Mesenchymal stem cell (in vitro differentiated cells and primary cell): ENCODE measurements at regions not wholly inside any gene's neighbourhood (a gene's known extent, or its start where the extent isn't known, plus 50 kb on each side); places are given as distances from the start of the nearest gene placed in this dataset.
"Not testable (repeated sequence)": the region's sequence is repeated elsewhere in the genome, so short reads cannot be mapped to it uniquely, and the experiment has no call there.

ENCODE experiments used
- DNase-seq: peaks from one replicate; pipeline ENCODE4 v3.0.0-alpha.2; 2013
- H2AFZ ChIP-seq: one replicate; pipeline ENCODE4 v1.6.1; 2013; ENCODE audit warnings: low read depth, mild to moderate bottlenecking, control low read depth, inconsistent platforms, low read length, moderate library complexity
- H2AK5ac ChIP-seq: 2 replicates; pipeline ENCODE4 v1.6.1; 2013; ENCODE audit warnings: low read length, moderate library complexity, mild to moderate bottlenecking, inconsistent platforms; ENCODE audit not compliant: severe bottlenecking
- H2BK120ac ChIP-seq: one replicate; pipeline ENCODE4 v1.6.1; 2013; ENCODE audit warnings: low read depth, mild to moderate bottlenecking, inconsistent platforms, low read length, moderate library complexity
- H2BK12ac ChIP-seq, 2 experiments: one replicate each; pipeline ENCODE4 v1.6.1; 2013; ENCODE audit warnings: inconsistent platforms in 2 of 2, low read length in 2 of 2, mild to moderate bottlenecking in 2 of 2, moderate library complexity in 2 of 2, control low read depth in 1 of 2
- H2BK15ac ChIP-seq: one replicate; pipeline ENCODE4 v1.6.1; 2013; ENCODE audit warnings: mild to moderate bottlenecking, low read depth, inconsistent platforms; ENCODE audit not compliant: poor library complexity, severe bottlenecking
- H2BK5ac ChIP-seq: 2 replicates; pipeline ENCODE4 v1.6.1; 2013; ENCODE audit warnings: low read depth, mild to moderate bottlenecking, low read length, control low read depth, inconsistent platforms; ENCODE audit not compliant: poor library complexity, severe bottlenecking
- H3K14ac ChIP-seq, 2 experiments: one replicate each; pipeline ENCODE4 v1.6.1; 2013; ENCODE audit warnings: inconsistent platforms in 2 of 2, low read length in 2 of 2, control low read depth in 1 of 2, mild to moderate bottlenecking in 1 of 2, moderate library complexity in 1 of 2
- H3K18ac ChIP-seq, 2 experiments: one replicate each; pipeline ENCODE4 v1.6.1; 2013; ENCODE audit warnings: inconsistent platforms in 2 of 2, low read length in 2 of 2, control low read depth in 1 of 2, low read depth in 1 of 2, mild to moderate bottlenecking in 1 of 2
- H3K23ac ChIP-seq, 2 experiments: one replicate each; pipeline ENCODE4 v1.6.1; 2013; ENCODE audit warnings: inconsistent platforms in 2 of 2, low read length in 2 of 2, mild to moderate bottlenecking in 2 of 2, moderate library complexity in 2 of 2, control low read depth in 1 of 2
- H3K27ac ChIP-seq: 2 replicates; pipeline ENCODE4 v1.5.1; 2013; ENCODE audit warnings: mild to moderate bottlenecking, moderate library complexity, low read length, control low read depth, inconsistent platforms; ENCODE audit not compliant: poor library complexity, severe bottlenecking
- H3K27me3 ChIP-seq, 2 experiments: 2 replicates each; pipeline versions ENCODE4 v1.6.1 to v1.7.0; 2013; ENCODE audit warnings: low read length in 2 of 2, mild to moderate bottlenecking in 2 of 2, moderate library complexity in 2 of 2, control low read depth in 1 of 2, inconsistent platforms in 1 of 2; ENCODE audit not compliant: control insufficient read depth in 1 of 2, insufficient read depth in 1 of 2
- H3K36me3 ChIP-seq, 2 experiments: 2 replicates each; pipeline versions ENCODE4 v1.6.1 to v1.7.0; 2013; ENCODE audit warnings: low read length in 2 of 2, control low read depth in 1 of 2, inconsistent platforms in 1 of 2, low read depth in 1 of 2, mild to moderate bottlenecking in 1 of 2; ENCODE audit not compliant: insufficient read depth in 2 of 2, control insufficient read depth in 1 of 2
- H3K4ac ChIP-seq, 2 experiments: one replicate each; pipeline ENCODE4 v1.6.1; 2013; ENCODE audit warnings: inconsistent platforms in 2 of 2, low read length in 2 of 2, mild to moderate bottlenecking in 2 of 2, moderate library complexity in 2 of 2, control low read depth in 1 of 2, low read depth in 1 of 2
- H3K4me1 ChIP-seq: 2 replicates; pipeline ENCODE4 v1.6.1; 2013; ENCODE audit warnings: low read depth, low read length, control low read depth; ENCODE audit not compliant: control insufficient read depth, insufficient read depth
- H3K4me2 ChIP-seq: 2 replicates; pipeline ENCODE4 v1.6.1; 2013; ENCODE audit warnings: low read length, mild to moderate bottlenecking, inconsistent platforms; ENCODE audit not compliant: poor library complexity, severe bottlenecking
- H3K4me3 ChIP-seq, 2 experiments: 2 replicates each; pipeline versions ENCODE4 v1.5.1 to v1.7.0; 2013; ENCODE audit warnings: low read length in 2 of 2, mild to moderate bottlenecking in 2 of 2, control low read depth in 1 of 2, low read depth in 1 of 2; ENCODE audit not compliant: insufficient read depth in 1 of 2
- H3K79me1 ChIP-seq: replicated peaks from 2 replicates; pipeline ENCODE4 v1.6.1; 2013; ENCODE audit warnings: mild to moderate bottlenecking, control low read depth, low read length, inconsistent platforms; ENCODE audit not compliant: poor library complexity, severe bottlenecking
- H3K9ac ChIP-seq: 2 replicates; pipeline ENCODE4 v1.7.0; 2013; ENCODE audit warnings: mild to moderate bottlenecking, low read length, moderate library complexity
- H3K9me3 ChIP-seq: 2 replicates; pipeline ENCODE4 v1.7.0; 2013; ENCODE audit warnings: mild to moderate bottlenecking, low read length; ENCODE audit not compliant: control insufficient read depth
- H4K8ac ChIP-seq: one replicate; pipeline ENCODE4 v1.6.1; 2013; ENCODE audit warnings: inconsistent platforms, mild to moderate bottlenecking, low read length, moderate library complexity
- H4K91ac ChIP-seq: one replicate; pipeline ENCODE4 v1.6.1; 2013; ENCODE audit warnings: mild to moderate bottlenecking, low read length, inconsistent platforms
- WGBS: methylation state at CpG from one replicate; pipeline ENCODE4 v1.1.7; 2013; ENCODE audit warnings: mixed read lengths; 5-methylcytosine and 5-hydroxymethylcytosine counted together

DNA sequence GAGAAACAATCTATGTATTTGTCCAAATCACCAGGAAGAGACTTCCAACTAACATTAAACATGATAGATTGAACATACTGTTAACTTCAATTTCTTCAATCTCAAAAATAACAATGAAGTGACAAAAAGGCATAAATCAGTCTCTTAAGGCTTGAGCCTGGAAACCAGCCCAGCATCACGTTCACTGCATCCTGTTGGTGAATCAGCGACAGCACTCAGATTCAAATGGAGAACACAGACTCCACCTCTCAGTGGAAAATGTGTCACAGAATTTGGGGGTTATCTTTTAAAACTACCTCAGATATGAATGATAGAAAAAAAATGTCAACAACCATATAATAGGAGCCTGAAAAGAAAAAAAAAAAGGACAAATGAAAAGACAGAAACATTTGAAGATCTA lies 212.0 kb downstream of the MINAR1 start:
- Histone ChIP-seq H3K79me1 (no peaks in the 10 kb centered on the region), H3K23ac (no peak overlapping the region), H2BK120ac (no peak overlapping the region), H2BK15ac (no peak overlapping the region), H3K4me1 (peaks cover 6% of the 10 kb centered on the region), H4K91ac (no peak overlapping the region), H3K27me3 (no peaks in the 10 kb centered on the region), H3K4ac (no peak overlapping the region), H3K27ac (no peak overlapping the region), H3K4me2 (no peak overlapping the region), H4K8ac (no peak overlapping the region), H3K14ac (no peak overlapping the region), H2AK5ac (no peak overlapping the region), H3K36me3 (no peaks in the 10 kb centered on the region), H2BK12ac (no peak overlapping the region), H2AFZ (no peak overlapping the region), H3K9me3 (peaks cover 16% of the 10 kb centered on the region), H2BK5ac (no peak overlapping the region), H3K18ac (no peak overlapping the region), H3K4me3 (no peak overlapping the region), H3K9ac (peak overlapping the region; percentile 29)
- WGBS = 13% methylated on average over 1 of the region's 2 CpGs
- peak; percentile 46 for DNase-seq

GRCh38 chr15:79652972-79653371 lies 220.8 kb downstream of the MINAR1 start:
- not testable (repeated sequence) for H3K4me3 ChIP-seq, H3K36me3 ChIP-seq, H2BK12ac ChIP-seq, H3K27me3 ChIP-seq, H2BK5ac ChIP-seq, H2AFZ ChIP-seq, H4K8ac ChIP-seq, H3K27ac ChIP-seq, DNase-seq, H3K9ac ChIP-seq, H2BK120ac ChIP-seq, H3K9me3 ChIP-seq, H4K91ac ChIP-seq, H2AK5ac ChIP-seq, H3K4me1 ChIP-seq, H3K23ac ChIP-seq, H3K79me1 ChIP-seq, H3K4ac ChIP-seq, H3K4me2 ChIP-seq, H3K14ac ChIP-seq, H2BK15ac ChIP-seq, H3K18ac ChIP-seq

- H3K18ac ChIP-seq = no peak overlapping the region
- DNase-seq = no peak
- no peaks in the 10 kb centered on the region for H3K9me3 ChIP-seq
- H2BK120ac ChIP-seq = no peak overlapping the region
- H3K4me2 ChIP-seq = no peak overlapping the region
- no peak overlapping the region for H3K27ac ChIP-seq
- no CpG with 5 or more reads among the region's 1 CpG for WGBS
- no peak overlapping the region for H3K23ac ChIP-seq
- no peaks in the 10 kb centered on the region for H3K36me3 ChIP-seq
- no peak overlapping the region for H4K91ac ChIP-seq
- no peak overlapping the region for H2AK5ac ChIP-seq
- no peak overlapping the region for H2AFZ ChIP-seq
- H3K27me3 ChIP-seq = no peaks in the 10 kb centered on the region
- H3K4me3 ChIP-seq = no peak overlapping the region
- H3K4me1 ChIP-seq = no peaks in the 10 kb centered on the region
- H3K4ac ChIP-seq = no peak overlapping the region
- H2BK15ac ChIP-seq = no peak overlapping the region
- H3K79me1 ChIP-seq = no peaks in the 10 kb centered on the region
- no peak overlapping the region for H2BK5ac ChIP-seq
- no peak overlapping the region for H4K8ac ChIP-seq
- no peak overlapping the region for H2BK12ac ChIP-seq
- H3K9ac ChIP-seq = no peak overlapping the region
- no peak overlapping the region for H3K14ac ChIP-seq
Observed at GRCh38 chr15:79653533-79653932, 221.4 kb downstream of the MINAR1 start.

DNA sequence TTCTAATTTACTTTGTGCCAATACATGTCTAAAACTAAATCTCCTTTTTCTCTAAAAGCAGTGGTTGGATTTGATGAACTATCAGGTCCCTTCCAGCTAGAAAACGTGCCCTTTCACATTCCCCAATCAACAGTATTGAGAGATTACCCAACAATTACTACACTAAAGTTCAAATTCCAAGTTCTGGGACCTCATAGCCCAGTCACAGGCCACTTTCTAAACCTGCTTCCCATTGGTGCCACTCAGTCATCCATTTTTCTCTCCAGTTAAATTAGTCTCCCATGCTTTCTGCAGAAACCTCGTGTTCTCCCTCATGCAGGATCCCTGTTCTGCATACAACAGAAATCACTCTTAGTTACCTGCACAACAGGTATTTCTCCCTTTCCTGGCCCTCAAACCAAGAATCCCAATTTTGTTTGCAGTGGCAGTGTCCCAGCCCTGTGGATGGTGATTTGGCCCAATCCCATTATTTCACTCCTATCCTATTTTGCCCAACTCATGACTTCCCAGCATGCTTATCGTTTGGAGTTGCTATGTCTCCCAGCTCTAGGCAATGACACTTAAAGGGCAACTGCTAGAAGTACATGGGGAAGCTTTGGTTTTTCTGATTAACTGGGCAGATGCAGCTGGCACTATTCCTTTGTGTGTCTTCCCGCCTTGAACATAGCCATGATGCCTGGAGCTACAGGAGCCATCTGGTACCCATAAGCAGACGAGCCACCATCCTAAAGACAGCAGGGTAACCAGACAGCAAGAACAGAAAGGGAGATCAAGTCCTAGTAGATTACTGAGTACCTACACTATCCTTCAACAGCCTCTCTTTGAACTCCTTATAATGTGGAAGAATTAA lies 224.2 kb downstream of the MINAR1 start:
- no peak for DNase-seq
- no peak overlapping the region for H3K18ac ChIP-seq
- H3K27me3 ChIP-seq = no peaks in the 10 kb centered on the region
- no peaks in the 10 kb centered on the region for H3K4me1 ChIP-seq
- H3K23ac ChIP-seq = no peak overlapping the region
- H2BK15ac ChIP-seq = no peak overlapping the region
- no peak overlapping the region for H2BK5ac ChIP-seq
- no peak overlapping the region for H3K9ac ChIP-seq
- no peak overlapping the region for H3K27ac ChIP-seq
- H3K4me2 ChIP-seq = no peak overlapping the region
- H3K4ac ChIP-seq = no peak overlapping the region
- H3K36me3 ChIP-seq = no peaks in the 10 kb centered on the region
- no peak overlapping the region for H2AK5ac ChIP-seq
- H2BK12ac ChIP-seq = no peak overlapping the region
- H3K14ac ChIP-seq = no peak overlapping the region
- no peak overlapping the region for H2BK120ac ChIP-seq
- H3K4me3 ChIP-seq = no peak overlapping the region
- H4K8ac ChIP-seq = no peak overlapping the region
- WGBS = 66% methylated on average over 5 of the region's 5 CpGs
- no peaks in the 10 kb centered on the region for H3K9me3 ChIP-seq
- H4K91ac ChIP-seq = no peak overlapping the region
- H3K79me1 ChIP-seq = no peaks in the 10 kb centered on the region
- H2AFZ ChIP-seq = no peak overlapping the region
